ENCODE measurements at regions not wholly inside any gene's neighbourhood (a gene's known extent, or its start where the extent isn't known, plus 50 kb on each side); places are given as distances from the start of the nearest gene placed in this dataset.

- Histone ChIP-seq H3K4me3 (ENCODE audit: low read depth, low read length) (no peak overlapping the region), H3K36me3 (ENCODE audit: control insufficient read depth, insufficient read depth, low read length) (no peaks in the 10 kb centered on the region), H3K27me3 (ENCODE audit: control insufficient read depth, insufficient read depth, low read length) (no peaks in the 10 kb centered on the region), H3K27ac (ENCODE audit: low read depth, low read length) (no peak overlapping the region), H3K9me3 (ENCODE audit: control insufficient read depth, insufficient read depth, low read length) (no peaks in the 10 kb centered on the region), H3K4me1 (ENCODE audit: control insufficient read depth, insufficient read depth, low read length) (no peaks in the 10 kb centered on the region), H3K9ac (ENCODE audit: low read depth, low read length) (no peak overlapping the region)
Observed at GRCh38 chr3:79845546-79845945, 77.7 kb upstream of the ROBO1 start.

- H3K27me3 ChIP-seq (ENCODE audit: control insufficient read depth, insufficient read depth, low read length), result no peaks in the 10 kb centered on the region
- no peak overlapping the region for H3K27ac ChIP-seq (ENCODE audit: low read depth, low read length)
- no peaks in the 10 kb centered on the region for H3K9me3 ChIP-seq (ENCODE audit: control insufficient read depth, insufficient read depth, low read length)
- H3K9ac ChIP-seq (ENCODE audit: low read depth, low read length), result no peak overlapping the region
- H3K4me1 ChIP-seq (ENCODE audit: control insufficient read depth, insufficient read depth, low read length), result no peaks in the 10 kb centered on the region
- H3K36me3 ChIP-seq (ENCODE audit: control insufficient read depth, insufficient read depth, low read length), result no peaks in the 10 kb centered on the region
- no peak overlapping the region for H3K4me3 ChIP-seq (ENCODE audit: low read depth, low read length)
Observed at GRCh38 chr3:79844176-79844575, 76.4 kb upstream of the ROBO1 start.

GRCh38 chr3:79843180-79843579, 75.4 kb upstream of the ROBO1 start:
- H3K36me3 ChIP-seq (ENCODE audit: control insufficient read depth, insufficient read depth, low read length), result no peaks in the 10 kb centered on the region
- H3K9me3 ChIP-seq (ENCODE audit: control insufficient read depth, insufficient read depth, low read length), result no peaks in the 10 kb centered on the region

GRCh38 chr3:79835701-79836100, 67.9 kb upstream of the ROBO1 start:
- no peak overlapping the region for H3K9ac ChIP-seq (ENCODE audit: low read depth, low read length)
- H3K27ac ChIP-seq (ENCODE audit: low read depth, low read length), result no peak overlapping the region
- no peaks in the 10 kb centered on the region for H3K9me3 ChIP-seq (ENCODE audit: control insufficient read depth, insufficient read depth, low read length)
- no peaks in the 10 kb centered on the region for H3K27me3 ChIP-seq (ENCODE audit: control insufficient read depth, insufficient read depth, low read length)
- no peaks in the 10 kb centered on the region for H3K36me3 ChIP-seq (ENCODE audit: control insufficient read depth, insufficient read depth, low read length)
- H3K4me3 ChIP-seq (ENCODE audit: low read depth, low read length), result no peak overlapping the region
- no peaks in the 10 kb centered on the region for H3K4me1 ChIP-seq (ENCODE audit: control insufficient read depth, insufficient read depth, low read length)

More at GRCh38 chr3:79843180-79843579, 75.4 kb upstream of the ROBO1 start:
- Histone ChIP-seq H3K4me1 (ENCODE audit: control insufficient read depth, insufficient read depth, low read length) (no peaks in the 10 kb centered on the region), H3K9ac (ENCODE audit: low read depth, low read length) (no peak overlapping the region), H3K27ac (ENCODE audit: low read depth, low read length) (no peak overlapping the region), H3K4me3 (ENCODE audit: low read depth, low read length) (no peak overlapping the region), H3K27me3 (ENCODE audit: control insufficient read depth, insufficient read depth, low read length) (no peaks in the 10 kb centered on the region)

GRCh38 chr3:79824166-79824565, 56.4 kb upstream of the ROBO1 start:
- H3K9me3 ChIP-seq (ENCODE audit: control insufficient read depth, insufficient read depth, low read length), result no peaks in the 10 kb centered on the region
- H3K36me3 ChIP-seq (ENCODE audit: control insufficient read depth, insufficient read depth, low read length), result no peaks in the 10 kb centered on the region
- H3K4me3 ChIP-seq (ENCODE audit: low read depth, low read length), result no peak overlapping the region
- H3K4me1 ChIP-seq (ENCODE audit: control insufficient read depth, insufficient read depth, low read length), result no peaks in the 10 kb centered on the region
- no peaks in the 10 kb centered on the region for H3K27me3 ChIP-seq (ENCODE audit: control insufficient read depth, insufficient read depth, low read length)
- H3K27ac ChIP-seq (ENCODE audit: low read depth, low read length), result no peak overlapping the region
- H3K9ac ChIP-seq (ENCODE audit: low read depth, low read length), result no peak overlapping the region

GRCh38 chr3:79822076-79822475, 54.3 kb upstream of the ROBO1 start:
- Histone ChIP-seq H3K4me3 (ENCODE audit: low read depth, low read length) (no peak overlapping the region), H3K4me1 (ENCODE audit: control insufficient read depth, insufficient read depth, low read length) (no peaks in the 10 kb centered on the region), H3K27me3 (ENCODE audit: control insufficient read depth, insufficient read depth, low read length) (no peaks in the 10 kb centered on the region), H3K9ac (ENCODE audit: low read depth, low read length) (no peak overlapping the region), H3K27ac (ENCODE audit: low read depth, low read length) (no peak overlapping the region), H3K36me3 (ENCODE audit: control insufficient read depth, insufficient read depth, low read length) (no peaks in the 10 kb centered on the region), H3K9me3 (ENCODE audit: control insufficient read depth, insufficient read depth, low read length) (no peaks in the 10 kb centered on the region)

- Histone ChIP-seq H3K9ac (ENCODE audit: low read depth, low read length) (no peak overlapping the region), H3K36me3 (ENCODE audit: control insufficient read depth, insufficient read depth, low read length) (no peaks in the 10 kb centered on the region), H3K27ac (ENCODE audit: low read depth, low read length) (no peak overlapping the region), H3K9me3 (ENCODE audit: control insufficient read depth, insufficient read depth, low read length) (no peaks in the 10 kb centered on the region), H3K4me1 (ENCODE audit: control insufficient read depth, insufficient read depth, low read length) (no peaks in the 10 kb centered on the region), H3K4me3 (ENCODE audit: low read depth, low read length) (no peak overlapping the region), H3K27me3 (ENCODE audit: control insufficient read depth, insufficient read depth, low read length) (no peaks in the 10 kb centered on the region)
Observed at GRCh38 chr3:79820089-79820488, 52.3 kb upstream of the ROBO1 start.

GRCh38 chr3:79818015-79818414, 50.2 kb upstream of the ROBO1 start:
- H3K36me3 ChIP-seq (ENCODE audit: control insufficient read depth, insufficient read depth, low read length), result no peaks in the 10 kb centered on the region
- H3K27me3 ChIP-seq (ENCODE audit: control insufficient read depth, insufficient read depth, low read length), result no peaks in the 10 kb centered on the region
- no peak overlapping the region for H3K27ac ChIP-seq (ENCODE audit: low read depth, low read length)
- no peak overlapping the region for H3K4me3 ChIP-seq (ENCODE audit: low read depth, low read length)
- no peaks in the 10 kb centered on the region for H3K9me3 ChIP-seq (ENCODE audit: control insufficient read depth, insufficient read depth, low read length)
- H3K4me1 ChIP-seq (ENCODE audit: control insufficient read depth, insufficient read depth, low read length), result no peaks in the 10 kb centered on the region
- H3K9ac ChIP-seq (ENCODE audit: low read depth, low read length), result no peak overlapping the region
